GM21390 (cell line): ENCODE measurements at regions not wholly inside any gene's neighbourhood (a gene's known extent, or its start where the extent isn't known, plus 50 kb on each side); places are given as distances from the start of the nearest gene placed in this dataset.
"Not testable (repeated sequence)": the region's sequence is repeated elsewhere in the genome, so short reads cannot be mapped to it uniquely, and the experiment has no call there.

Experiments used
- ATAC-seq: cut with Tn5 transposase; IDR thresholded peaks from one replicate; pipeline ENCODE4 v1.9.1; 2021; ENCODE audit not compliant: unreplicated experiment

DNA sequence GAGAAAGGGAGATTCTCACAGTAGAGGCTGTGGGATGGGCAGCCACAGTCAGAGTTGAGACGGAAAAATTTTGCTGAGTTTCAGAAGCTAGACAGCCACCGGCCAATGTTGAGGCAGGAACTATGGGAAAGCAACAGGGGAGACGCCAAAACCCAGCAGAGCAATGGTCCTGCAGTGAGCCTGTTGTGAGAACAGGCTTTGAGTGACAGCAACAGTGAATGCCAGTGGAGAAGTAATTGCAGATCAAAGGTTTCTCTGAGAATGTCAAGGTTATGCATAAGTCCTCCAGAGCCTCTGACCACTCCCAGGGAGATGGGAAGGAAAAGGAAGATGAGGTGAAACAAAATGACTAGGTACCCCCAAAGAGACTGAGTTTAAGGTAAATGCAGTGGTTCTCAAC, 54.2 kb upstream of the DAAM1 start:
- no peak for ATAC-seq

DNA sequence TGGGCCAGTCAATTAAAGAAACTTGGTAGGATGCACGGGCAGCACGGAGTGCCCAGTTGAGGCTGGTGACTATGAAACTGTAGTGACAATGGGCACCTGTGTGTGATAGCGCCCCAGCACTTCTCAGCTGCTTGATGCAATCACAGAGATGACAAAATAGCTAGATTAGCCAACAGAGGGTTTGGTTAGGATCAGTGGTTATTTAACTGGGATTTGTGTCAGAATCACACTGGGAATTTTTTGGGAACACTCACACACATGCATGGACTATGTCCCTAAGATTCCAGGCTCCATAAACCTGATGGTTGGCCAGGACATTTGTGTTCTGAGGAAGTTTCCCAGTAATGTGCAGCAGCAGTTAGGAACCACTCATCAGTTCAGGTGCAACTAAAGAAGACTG, 51.2 kb upstream of the DAAM1 start:
- ATAC-seq = no peak

DNA sequence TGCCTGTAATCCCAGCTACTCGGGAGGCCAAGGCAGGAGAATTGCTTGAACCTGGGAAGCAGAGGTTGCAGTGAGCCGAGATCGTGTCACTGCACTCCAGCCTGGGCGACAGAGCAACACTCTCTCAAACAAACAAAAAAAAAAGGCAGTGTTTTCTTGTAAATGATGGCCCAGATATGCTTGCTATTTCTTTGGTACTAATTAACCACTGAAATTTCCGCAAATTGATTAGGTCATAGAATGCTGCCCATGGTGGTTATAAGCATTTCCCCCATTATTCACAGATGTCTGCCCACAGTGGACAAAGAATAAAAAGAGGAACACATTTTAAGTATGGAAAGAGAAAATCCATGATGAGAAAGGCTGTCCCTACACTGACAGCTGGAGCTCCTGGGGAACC, 49.9 kb upstream of the DAAM1 start:
- not testable (repeated sequence) for ATAC-seq
